Subcutaneous abdominal adipose tissue (tissue), 5 donors: ENCODE measurements at regions not wholly inside any gene's neighbourhood (a gene's known extent, or its start where the extent isn't known, plus 50 kb on each side); places are given as distances from the start of the nearest gene placed in this dataset.
"Not testable (repeated sequence)": the region's sequence is repeated elsewhere in the genome, so short reads cannot be mapped to it uniquely, and the experiment has no call there.

ENCODE experiments used
- H3K27ac ChIP-seq: one replicate; pipeline ENCODE4 v1.7.0; 2013; ENCODE audit warnings: low read depth, mild to moderate bottlenecking, inconsistent platforms, low read length, moderate library complexity
- H3K27me3 ChIP-seq, 5 donors: one replicate each; pipeline ENCODE4 v1.7.0; 2013; ENCODE audit warnings: low read length in 5 of 5, inconsistent platforms in 1 of 5; ENCODE audit not compliant: control insufficient read depth in 5 of 5, insufficient read depth in 4 of 5
- H3K36me3 ChIP-seq, 5 donors: one replicate each; pipeline ENCODE4 v1.7.0; 2013; ENCODE audit warnings: low read length in 5 of 5; ENCODE audit not compliant: control insufficient read depth in 5 of 5, insufficient read depth in 5 of 5
- H3K4me1 ChIP-seq, 5 donors: one replicate each; pipeline ENCODE4 v1.7.0; 2013; ENCODE audit warnings: low read length in 5 of 5, mild to moderate bottlenecking in 3 of 5, moderate library complexity in 1 of 5; ENCODE audit not compliant: control insufficient read depth in 5 of 5, insufficient read depth in 5 of 5
- H3K4me3 ChIP-seq, 5 donors: one replicate each; pipeline ENCODE4 v1.7.0; 2013; ENCODE audit warnings: low read length in 5 of 5, low read depth in 1 of 5
- H3K9ac ChIP-seq, 5 donors: one replicate each; pipeline ENCODE4 v1.7.0; 2013; ENCODE audit warnings: low read length in 5 of 5, mild to moderate bottlenecking in 4 of 5, moderate library complexity in 3 of 5
- H3K9me3 ChIP-seq, 5 donors: one replicate each; pipeline ENCODE4 v1.7.0; 2013; ENCODE audit warnings: low read length in 5 of 5; ENCODE audit not compliant: control insufficient read depth in 5 of 5
- donor health status: healthy.
- donor health status: healthy.
- donor health status: healthy.
- donor health status: healthy.
- donor health status: healthy.

DNA sequence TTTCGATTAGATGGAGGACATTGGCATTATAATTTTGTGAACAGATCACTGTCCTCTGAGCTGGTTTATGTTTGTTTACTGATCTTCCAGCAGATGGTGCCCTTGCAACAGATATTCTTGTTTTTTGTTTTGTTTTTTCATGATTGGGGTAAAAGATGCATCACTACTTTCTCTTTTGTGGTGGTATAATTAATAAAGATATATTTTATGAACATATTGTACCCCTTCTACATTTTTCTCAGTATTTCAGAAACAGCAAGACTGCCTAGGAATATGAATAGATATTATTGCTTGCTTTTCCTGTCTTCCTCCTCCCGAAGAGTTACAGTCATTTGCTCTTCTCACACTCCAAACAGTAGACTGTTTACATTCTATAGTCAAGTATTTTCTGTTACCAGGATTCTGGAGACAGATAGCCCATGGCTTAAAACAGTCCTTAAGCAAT, 905.2 kb downstream of the TRAM1L1 start:
- Histone ChIP-seq H3K9ac (no peak overlapping the region), H3K27ac (no peak overlapping the region), H3K27me3 (no peaks in the 10 kb centered on the region), H3K9me3 (no peaks in the 10 kb centered on the region), H3K4me1 (peaks cover 0 to 2% (median 0%) of the 10 kb centered on the region in 5 donors), H3K36me3 (no peaks in the 10 kb centered on the region), H3K4me3 (peak overlapping the region in 1 of 5 donors; percentile 40)

DNA sequence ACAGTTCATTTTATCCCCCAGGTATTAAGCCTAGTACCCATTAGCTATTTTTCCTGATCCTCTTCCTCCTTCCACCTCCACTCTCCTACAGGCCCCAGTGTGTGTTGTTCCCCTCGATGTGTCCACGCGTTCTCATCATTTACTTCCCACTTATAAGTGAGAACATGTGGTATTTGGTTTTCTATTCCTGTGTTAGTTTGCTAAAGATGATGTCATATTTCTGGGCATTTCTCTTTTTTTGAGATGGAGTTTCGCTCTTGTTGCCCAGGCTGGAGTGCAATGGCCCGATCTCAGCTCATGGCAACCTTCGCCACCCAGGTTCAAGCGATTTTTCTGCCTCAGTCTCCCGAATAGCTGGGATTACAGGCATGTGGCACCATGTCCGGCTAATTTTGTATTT, 934.0 kb downstream of the TRAM1L1 start:
- H3K9ac ChIP-seq, H3K27me3 ChIP-seq, H3K4me1 ChIP-seq, H3K9me3 ChIP-seq, H3K27ac ChIP-seq, H3K36me3 ChIP-seq, H3K4me3 ChIP-seq: not testable (repeated sequence)

DNA sequence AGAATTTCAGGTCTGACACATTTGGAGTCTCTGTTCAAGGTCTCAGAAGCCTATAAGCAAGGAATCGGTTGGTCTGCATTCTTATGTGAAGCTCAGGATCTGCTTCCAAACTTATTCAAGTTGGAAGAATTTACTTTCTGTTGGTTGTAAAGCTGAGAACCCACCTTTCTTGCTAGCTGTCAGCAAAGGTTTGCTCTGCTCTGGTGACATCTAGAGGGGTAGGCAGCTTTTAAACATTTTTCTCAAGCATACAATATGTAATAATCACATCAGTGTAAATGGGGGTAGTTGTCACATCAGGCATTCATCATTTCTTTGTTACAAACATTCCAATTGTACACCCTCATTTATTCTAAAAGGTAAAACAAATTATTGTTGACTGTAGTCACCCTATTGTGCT, 935.2 kb downstream of the TRAM1L1 start:
- Histone ChIP-seq H3K27me3 (no peaks in the 10 kb centered on the region), H3K27ac (no peak overlapping the region), H3K9me3 (peaks cover 0 to 2% (median 0%) of the 10 kb centered on the region in 5 donors), H3K36me3 (no peaks in the 10 kb centered on the region), H3K9ac (no peak overlapping the region), H3K4me3 (no peak overlapping the region), H3K4me1 (no peaks in the 10 kb centered on the region)

GRCh38 chr4:116143198-116143597, 942.2 kb downstream of the TRAM1L1 start:
- no peaks in the 10 kb centered on the region for H3K36me3 ChIP-seq
- no peaks in the 10 kb centered on the region for H3K27me3 ChIP-seq
- no peak overlapping the region for H3K27ac ChIP-seq
- no peak overlapping the region for H3K9ac ChIP-seq
- H3K9me3 ChIP-seq, result peaks cover 0 to 2% (median 0%) of the 10 kb centered on the region in 5 donors
- H3K4me3 ChIP-seq, result no peak overlapping the region
- no peaks in the 10 kb centered on the region for H3K4me1 ChIP-seq

GRCh38 chr4:116132946-116133345, 952.4 kb downstream of the TRAM1L1 start:
- Histone ChIP-seq H3K9ac (no peak overlapping the region), H3K9me3 (peaks cover 0 to 2% (median 0%) of the 10 kb centered on the region in 5 donors), H3K4me1 (no peaks in the 10 kb centered on the region), H3K27ac (no peak overlapping the region), H3K27me3 (no peaks in the 10 kb centered on the region), H3K4me3 (no peak overlapping the region), H3K36me3 (no peaks in the 10 kb centered on the region)

GRCh38 chr4:116126794-116127193, 958.6 kb downstream of the TRAM1L1 start:
- Histone ChIP-seq H3K4me1 (no peaks in the 10 kb centered on the region), H3K27ac (no peak overlapping the region), H3K9ac (no peak overlapping the region), H3K36me3 (no peaks in the 10 kb centered on the region), H3K4me3 (no peak overlapping the region), H3K27me3 (no peaks in the 10 kb centered on the region), H3K9me3 (no peaks in the 10 kb centered on the region)

DNA sequence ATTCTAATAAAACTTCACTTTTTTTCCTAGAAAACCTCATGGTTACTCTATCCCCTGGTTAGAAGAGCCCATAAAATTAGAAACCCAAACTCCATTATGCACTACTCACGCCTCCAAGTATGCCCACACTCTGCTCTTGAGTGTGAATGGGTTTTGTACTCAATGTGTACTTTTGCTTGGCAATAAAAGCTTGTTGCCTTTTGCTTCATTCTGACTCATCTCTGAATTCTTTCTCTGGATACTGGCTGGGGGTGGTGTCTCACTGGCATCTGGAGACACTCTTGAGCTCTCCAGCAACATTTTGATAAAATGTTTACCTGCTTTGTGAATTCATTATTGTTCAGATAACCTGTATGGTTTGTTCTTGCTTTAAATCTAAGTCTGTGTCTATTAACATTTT, 963.3 kb downstream of the TRAM1L1 start:
- Histone ChIP-seq H3K4me1 (no peaks in the 10 kb centered on the region), H3K9ac (no peak overlapping the region), H3K9me3 (no peaks in the 10 kb centered on the region), H3K36me3 (no peaks in the 10 kb centered on the region), H3K27me3 (no peaks in the 10 kb centered on the region), H3K4me3 (no peak overlapping the region), H3K27ac (no peak overlapping the region)

DNA sequence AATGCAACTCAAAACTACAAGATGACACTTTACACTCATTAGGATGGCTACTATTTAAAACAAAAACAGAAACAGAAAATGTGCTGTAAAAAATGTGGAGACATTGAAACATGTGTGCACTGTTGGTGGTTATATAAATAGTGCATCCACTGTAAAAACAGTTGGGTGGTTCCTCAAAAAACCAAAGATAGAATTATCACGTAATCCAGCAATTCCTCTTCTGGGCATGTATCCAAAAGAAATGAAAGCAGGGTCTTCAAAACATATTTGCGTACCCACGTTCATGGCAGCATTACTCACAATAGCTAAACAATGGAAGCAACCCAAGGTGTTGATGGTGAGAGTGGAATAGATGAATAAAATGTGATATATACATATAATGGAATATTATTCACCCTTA, 967.2 kb downstream of the TRAM1L1 start:
- Histone ChIP-seq H3K36me3 (no peaks in the 10 kb centered on the region), H3K27ac (no peak overlapping the region), H3K9ac (no peak overlapping the region), H3K4me3 (no peak overlapping the region), H3K9me3 (no peaks in the 10 kb centered on the region), H3K27me3 (no peaks in the 10 kb centered on the region), H3K4me1 (no peaks in the 10 kb centered on the region)

- not testable (repeated sequence) for H3K4me3 ChIP-seq, H3K27ac ChIP-seq, H3K9me3 ChIP-seq, H3K36me3 ChIP-seq, H3K27me3 ChIP-seq, H3K4me1 ChIP-seq, H3K9ac ChIP-seq
Measured at GRCh38 chr4:116112861-116113260, 972.5 kb downstream of the TRAM1L1 start.

DNA sequence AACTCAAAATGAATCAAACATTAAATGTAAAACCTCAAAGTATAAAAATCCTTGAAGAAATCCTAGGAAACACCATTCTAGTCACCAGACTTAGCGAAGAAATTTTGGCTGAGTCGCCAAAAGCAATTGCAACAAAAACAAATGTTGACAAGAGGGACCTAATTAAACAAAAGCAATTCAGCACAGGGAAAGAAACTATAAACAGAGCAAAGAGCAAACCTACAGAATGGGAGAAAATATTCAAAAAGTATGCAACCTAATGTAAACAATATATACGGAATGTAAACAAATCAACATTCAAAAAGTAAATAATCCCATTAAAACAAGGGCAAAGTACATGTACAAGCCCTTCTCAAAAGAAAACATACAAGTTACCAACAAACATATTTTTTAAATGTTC, 974.7 kb downstream of the TRAM1L1 start:
- peaks cover 0 to 3% (median 0%) of the 10 kb centered on the region in 5 donors for H3K27me3 ChIP-seq
- H3K27ac ChIP-seq, result no peak overlapping the region
- no peaks in the 10 kb centered on the region for H3K4me1 ChIP-seq
- no peak overlapping the region for H3K9ac ChIP-seq
- H3K4me3 ChIP-seq, result no peak overlapping the region
- H3K9me3 ChIP-seq, result no peaks in the 10 kb centered on the region
- H3K36me3 ChIP-seq, result no peaks in the 10 kb centered on the region

GRCh38 chr4:116108606-116109005, 976.8 kb downstream of the TRAM1L1 start:
- no peak overlapping the region for H3K27ac ChIP-seq
- H3K9me3 ChIP-seq, result no peaks in the 10 kb centered on the region
- H3K27me3 ChIP-seq, result peaks cover 0 to 3% (median 0%) of the 10 kb centered on the region in 5 donors
- H3K9ac ChIP-seq, result no peak overlapping the region
- no peaks in the 10 kb centered on the region for H3K36me3 ChIP-seq
- H3K4me1 ChIP-seq, result no peaks in the 10 kb centered on the region
- H3K4me3 ChIP-seq, result no peak overlapping the region
